ENCODE measurements at regions not wholly inside any gene's neighbourhood (a gene's known extent, or its start where the extent isn't known, plus 50 kb on each side); places are given as distances from the start of the nearest gene placed in this dataset.

DNA sequence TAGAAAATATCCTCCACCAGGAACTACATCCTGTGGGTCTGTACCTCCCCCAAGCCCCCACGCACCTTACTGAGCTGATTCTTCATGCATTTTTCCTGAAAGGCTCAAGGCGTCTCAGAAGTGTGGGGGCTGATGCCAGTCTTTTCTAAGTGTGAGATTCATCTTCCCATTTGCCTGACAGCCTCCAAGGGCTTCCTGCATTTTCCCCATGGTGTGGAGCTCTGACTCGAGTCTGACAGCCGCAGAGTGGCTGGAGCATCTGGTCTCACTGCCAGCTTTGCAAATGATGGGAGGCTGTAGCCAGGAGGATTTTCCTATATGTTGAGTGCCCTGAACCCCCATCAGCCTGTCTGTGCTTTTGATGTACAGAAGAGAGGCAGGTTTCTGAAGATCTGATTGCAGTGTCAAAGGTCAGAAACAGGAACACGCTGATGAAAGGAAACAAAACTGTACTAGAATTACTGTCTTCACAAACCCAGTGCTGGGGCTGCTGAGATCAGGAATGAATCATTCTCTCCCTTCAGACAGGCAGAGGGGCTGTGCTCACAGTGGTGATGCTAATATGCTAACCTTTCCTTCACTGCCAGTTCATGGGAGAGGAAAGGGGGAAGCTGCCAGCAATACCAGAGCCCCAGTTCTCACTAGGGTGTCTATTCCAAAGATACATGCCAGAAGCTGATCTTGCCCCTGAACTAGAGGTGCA is 201.5 kb upstream of the C1orf174 start:
- DNase-seq (no peak), ATAC-seq (no peak)
- intact Hi-C loops (cut with DNase I): no loop called here

DNA sequence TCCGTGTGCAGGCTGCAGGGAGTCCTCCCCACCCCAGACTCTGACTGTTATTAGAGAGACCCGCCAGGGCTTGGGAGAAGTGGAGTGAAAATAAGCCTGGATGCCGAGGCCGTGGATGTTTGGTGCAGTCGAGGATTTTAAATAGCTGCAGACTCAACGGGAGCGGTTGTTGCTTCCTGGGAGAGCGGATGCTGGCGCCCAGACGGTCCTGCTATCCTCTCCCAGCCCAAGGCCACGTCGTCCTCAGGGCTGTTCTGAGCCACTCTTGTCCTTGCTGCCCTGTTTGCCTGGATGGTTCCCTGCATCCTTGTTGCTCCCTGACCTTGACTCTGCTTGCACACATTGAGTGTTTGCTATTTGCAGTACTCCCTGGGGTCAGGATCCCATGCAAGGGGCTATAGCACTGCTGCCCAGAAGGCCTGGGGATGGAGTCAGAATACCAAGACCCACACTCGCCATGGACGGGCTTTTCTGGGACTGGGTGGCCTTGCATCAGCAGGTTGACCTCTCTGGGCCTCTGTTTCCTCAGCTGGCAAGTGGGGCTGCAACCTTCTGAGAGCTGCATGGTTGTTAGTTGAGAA is 205.3 kb upstream of the C1orf174 start:
- intact Hi-C loops (cut with DNase I): no loop called here
- no peak for ATAC-seq
- DNase-seq: no peak

DNA sequence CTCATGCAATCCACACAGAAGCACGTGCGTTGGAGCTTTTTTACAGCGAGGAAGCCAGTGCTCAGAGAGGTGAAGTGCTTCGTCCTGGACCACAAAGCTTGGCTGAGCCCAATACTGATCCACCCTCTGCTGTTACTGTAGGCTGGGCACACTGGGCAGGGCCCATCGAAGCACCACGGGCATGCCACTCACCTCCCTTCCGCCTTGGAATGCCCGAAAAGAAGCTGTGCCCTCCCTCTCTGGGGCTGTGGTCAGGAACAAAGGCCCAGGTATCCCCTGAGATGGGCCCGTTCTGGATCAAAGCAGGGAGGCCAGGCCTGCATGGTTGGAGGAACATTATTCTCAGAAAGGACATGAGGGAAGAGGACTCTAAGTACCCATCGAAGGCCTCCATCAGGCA is 206.7 kb upstream of the C1orf174 start:
- DNase-seq (no peak), ATAC-seq (no peak)
- intact Hi-C loops (cut with DNase I): no loop called here

DNA sequence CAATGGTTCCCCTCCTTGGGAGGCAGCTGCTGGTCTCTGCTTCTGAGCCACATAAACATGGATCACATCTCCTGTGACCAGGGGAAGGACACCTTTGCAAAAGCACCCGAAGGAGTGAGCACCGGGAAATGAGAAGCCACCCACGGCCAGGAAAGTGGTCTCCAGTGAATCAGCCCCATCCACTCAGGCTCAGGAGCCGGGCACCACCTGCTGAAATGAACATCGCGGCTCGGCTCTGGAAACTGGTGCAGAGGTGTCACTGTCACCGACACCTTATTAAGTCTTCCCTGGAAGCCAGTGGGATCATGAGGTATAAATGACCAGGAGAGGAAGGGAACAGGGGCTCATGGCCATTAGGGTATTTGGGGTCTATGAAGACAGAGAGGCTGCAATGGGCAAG is 207.2 kb upstream of the C1orf174 start:
- ATAC-seq: no peak
- no peak for DNase-seq
- intact Hi-C loops (cut with DNase I): no loop called here

DNA sequence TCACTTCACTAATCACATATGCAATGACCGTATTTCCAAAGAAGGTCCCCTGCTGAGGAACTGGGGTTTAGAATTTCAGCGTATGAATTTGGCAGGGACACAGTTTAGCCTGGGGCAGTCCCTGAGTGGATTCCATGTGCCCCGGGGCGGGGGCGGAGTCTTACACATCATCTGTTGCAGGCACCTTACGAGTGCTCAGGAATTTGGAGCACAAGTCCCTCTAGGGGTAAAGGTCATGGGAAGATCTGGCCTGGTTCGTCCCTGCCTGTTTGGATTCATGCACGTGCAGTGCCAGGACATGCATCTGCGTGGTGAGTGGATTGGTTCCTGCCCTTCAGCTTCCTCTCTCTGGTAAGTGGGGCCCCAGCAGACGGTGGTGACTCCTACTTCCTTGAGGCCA is 208.3 kb upstream of the C1orf174 start:
- DNase-seq (no peak), ATAC-seq (no peak)
- intact Hi-C loops (cut with DNase I): no loop called here

DNA sequence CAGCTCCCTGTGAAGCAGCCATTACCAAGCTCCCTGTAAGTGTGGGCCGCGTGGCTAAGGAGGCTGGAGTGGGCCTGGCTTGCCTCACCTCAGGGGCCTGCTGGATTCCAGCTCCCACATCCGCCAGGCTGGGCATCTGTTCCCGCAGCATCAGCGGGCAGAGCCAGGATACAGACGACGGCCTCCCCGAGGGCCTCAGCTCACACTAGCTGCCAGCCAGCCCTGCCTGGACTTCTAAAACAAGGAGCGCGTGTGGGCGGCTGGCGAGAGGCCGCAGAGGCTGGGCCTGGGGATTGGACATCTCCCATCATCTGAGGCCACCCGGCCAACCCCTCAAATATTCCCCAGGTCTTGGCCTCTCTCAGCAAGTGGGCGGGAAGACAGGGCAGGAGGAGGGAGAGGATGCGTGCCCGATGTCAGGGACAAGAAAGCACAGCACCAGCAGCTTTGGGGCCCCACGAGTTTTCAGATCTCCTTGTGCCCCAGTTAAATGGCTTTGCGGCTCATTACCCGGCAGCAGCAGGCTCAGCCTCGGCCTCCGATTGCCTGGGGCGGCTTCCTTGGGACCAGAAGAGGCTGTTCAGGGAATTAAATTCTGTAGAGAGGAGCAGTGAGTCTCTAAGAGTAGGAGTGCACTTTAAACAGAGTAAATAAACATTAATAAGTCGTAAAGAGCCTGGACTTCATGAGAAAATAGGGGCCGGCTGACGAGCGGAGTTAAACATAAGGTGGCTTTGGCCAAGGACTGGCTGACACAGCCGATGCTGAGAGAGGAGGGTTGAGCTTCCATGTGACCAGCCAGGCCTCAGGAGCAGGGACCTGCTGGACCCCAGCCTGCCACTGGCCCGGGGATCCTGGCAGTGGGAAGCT is 208.9 kb upstream of the C1orf174 start:
- intact Hi-C loops (cut with DNase I): no loop called here
- DNase-seq (peak; percentile 30), ATAC-seq (peak; percentile 63 to 78)

DNA sequence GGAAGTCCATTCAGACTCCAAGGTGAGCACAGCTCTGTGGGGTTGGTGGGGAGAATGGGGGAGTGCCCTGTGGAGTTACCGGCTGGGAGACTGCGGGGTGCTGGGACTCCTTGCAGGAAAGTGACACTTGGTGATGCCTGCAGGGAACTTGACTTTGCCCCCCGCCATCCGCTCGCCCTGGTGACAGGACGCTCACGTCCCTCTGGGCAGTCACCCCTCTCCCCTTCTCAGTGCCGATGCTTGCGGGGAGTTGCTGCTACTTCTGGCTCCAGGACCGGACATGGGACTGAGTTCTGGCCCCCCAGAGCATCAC is 209.5 kb upstream of the C1orf174 start:
- intact Hi-C loops (cut with DNase I): no loop called here
- ATAC-seq: no peak
- no peak for DNase-seq

DNA sequence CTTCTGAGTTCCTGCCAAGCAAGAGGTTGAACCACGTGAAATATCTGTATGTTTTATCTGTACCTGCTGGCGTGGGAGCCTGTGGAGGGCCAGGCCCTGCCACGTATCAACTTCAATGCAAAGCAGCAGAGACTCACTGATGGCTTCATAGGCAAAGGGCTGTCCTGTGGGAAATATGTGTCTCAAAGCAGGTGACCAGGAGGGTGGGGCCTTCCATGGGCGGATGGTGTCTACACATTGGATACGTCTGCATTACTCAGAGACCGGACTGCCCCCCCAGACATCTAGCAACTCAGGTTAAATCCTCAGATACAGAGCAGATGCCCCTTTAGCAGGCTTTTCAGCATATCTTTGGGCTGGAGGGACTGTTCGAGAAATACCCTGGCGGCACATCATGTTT is 210.8 kb upstream of the C1orf174 start:
- intact Hi-C loops (cut with DNase I): no loop called here
- no peak for ATAC-seq
- no peak for DNase-seq

DNA sequence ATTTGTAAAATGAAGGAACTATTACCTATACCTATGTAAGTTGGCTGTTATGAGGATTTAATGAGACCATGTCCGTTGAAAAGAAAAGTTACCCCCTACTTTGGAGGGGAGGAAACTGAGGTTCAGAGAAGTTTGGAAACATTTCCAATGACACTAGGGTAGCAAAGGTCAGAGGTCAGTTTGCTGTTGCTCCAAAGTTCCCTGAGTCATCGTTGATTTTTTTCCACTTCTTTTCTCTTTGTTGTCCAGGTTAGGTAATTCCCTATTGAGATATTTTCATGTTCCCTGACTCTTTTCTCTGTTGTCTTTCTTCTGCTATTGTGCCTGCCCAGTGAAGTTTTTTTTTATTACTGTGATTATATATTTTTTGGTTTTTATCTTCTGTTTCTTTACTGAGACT is 213.8 kb upstream of the C1orf174 start:
- intact Hi-C loops (cut with DNase I): no loop called here
- no peak for DNase-seq

DNA sequence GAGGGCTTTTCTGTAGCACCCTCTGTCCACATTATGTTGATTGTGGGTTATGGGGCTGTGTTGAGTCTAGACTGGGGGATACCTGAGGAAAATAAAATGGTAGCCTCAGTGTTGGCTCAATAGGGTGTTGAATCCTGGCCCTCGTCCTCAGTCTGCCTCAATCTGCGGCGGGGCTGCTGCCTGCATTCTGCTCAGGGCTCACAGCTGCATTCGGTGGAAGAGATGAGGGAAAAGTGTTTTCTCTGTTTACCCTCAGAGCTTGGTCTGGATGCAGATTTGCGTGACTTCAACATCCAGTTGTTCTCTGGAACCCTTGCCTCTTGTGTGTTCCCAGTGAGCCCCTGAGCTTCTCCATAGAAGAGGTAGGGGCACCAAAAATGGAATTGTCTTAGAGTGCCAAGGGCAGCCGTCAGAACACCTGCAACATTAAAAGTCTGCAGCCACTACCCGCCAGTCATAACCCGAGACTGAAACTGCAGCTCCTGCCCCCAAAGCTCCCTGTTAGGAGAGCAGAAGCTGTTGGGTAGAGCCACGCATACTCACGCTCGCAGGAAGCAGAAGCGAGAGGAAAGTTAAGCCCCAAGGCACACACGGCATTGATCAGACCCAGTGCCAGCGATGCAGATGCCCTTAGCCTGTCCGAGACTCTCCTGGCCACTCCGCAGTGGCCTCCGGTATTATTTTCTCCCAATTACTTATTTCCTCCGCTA is 215.3 kb upstream of the C1orf174 start:
- intact Hi-C loops (cut with DNase I): no loop called here
- DNase-seq (no peak), ATAC-seq (no peak)

More for the DNA sequence above, 213.8 kb upstream of the C1orf174 start:
- no peak for ATAC-seq

DNA sequence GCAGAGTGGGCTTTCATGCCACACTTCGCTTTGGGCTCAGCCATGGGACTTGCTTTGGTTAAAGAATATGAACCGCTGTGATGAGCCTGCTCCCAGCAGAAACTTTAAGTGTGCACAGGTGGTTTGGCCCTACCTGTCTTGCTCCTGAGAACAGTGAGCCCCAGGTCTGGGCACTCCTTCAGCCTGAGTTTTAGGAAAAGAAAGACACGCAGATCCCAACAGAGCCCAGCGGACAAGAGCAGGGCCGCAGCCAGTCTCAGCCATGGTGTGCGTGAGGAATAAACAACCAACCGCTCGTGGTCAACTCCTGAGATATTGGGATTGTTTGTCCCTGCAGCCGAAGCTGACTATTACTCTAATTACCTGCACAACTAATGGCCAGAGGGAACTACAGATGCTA is 217.1 kb upstream of the C1orf174 start:
- DNase-seq (no peak), ATAC-seq (no peak)
- intact Hi-C loops (cut with DNase I): no loop called here

DNA sequence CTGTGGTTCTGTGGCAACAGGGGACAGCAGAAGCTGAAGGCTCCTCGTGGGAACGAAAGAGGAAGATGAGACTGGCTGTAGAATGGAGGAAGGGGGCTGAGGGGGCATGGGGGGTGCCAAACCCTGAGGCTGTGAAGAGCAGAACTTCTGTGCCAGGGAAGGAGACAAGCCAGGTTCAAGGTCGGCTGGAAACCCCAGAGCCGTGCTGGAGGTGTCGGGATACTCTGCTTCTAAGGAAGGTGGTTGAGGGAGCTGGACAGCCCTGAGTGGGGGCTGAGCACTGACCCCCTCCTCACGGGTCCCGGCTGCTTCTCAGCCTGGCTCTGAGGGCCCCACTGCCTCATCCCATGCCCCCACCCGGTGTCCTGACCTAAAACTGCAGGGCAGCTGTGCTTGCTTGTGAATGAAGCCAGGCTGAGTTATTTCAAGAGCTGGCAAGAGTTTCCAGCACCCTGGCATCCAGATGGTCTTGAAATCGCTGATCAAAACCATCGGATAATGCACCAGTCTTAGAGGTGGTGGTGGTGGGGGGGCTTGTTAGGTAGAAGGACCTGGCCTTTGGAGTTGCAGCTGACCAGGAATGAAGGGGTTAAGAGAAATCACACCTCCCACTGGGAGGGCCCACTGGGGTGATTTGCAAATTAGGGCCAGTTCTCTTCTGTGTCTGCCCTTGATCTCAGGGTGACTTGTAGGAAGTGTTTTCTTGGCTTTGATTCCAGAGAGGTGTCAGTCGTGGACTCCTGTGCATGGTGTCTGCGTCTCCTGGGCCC is 218.9 kb upstream of the C1orf174 start:
- intact Hi-C loops (cut with DNase I): no loop called here
- DNase-seq: no peak
- ATAC-seq: peak in 1 of 2 donors; percentile 27

DNA sequence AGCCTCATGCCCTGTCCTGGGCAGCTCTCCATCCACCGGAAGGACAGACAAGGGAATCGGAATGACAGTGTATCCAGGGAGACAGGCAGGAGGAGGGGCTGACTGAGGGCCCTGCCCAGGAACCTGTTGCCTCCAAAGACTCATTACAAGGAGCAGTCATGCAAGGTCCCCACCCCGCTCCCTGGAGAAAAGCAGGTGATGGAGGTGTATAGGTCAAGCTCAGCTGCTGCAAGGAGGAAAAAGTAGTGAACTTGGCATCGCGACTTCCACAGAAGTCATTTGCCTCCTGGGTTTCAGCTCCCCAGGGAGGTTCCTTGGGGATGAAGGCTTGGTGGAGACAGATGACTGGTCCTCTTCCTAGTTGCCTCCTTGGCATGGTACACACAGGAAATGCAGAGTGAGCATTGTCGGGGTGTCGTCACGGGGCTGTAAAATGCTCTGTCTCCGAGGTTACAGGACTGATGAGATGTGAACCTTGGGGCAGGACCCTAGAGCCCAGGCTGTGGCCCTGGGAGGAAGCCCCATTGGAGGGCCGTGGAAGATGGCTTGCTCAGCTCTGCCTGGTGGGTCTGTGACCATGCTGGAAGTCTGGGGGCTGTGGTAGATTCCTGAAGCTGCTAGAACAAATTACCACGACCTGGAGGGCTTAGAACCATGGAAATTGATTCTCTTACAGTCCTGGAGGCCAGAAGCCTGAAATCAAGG is 219.6 kb upstream of the C1orf174 start:
- DNase-seq (no peak), ATAC-seq (no peak)
- intact Hi-C loops (cut with DNase I): no loop called here

DNA sequence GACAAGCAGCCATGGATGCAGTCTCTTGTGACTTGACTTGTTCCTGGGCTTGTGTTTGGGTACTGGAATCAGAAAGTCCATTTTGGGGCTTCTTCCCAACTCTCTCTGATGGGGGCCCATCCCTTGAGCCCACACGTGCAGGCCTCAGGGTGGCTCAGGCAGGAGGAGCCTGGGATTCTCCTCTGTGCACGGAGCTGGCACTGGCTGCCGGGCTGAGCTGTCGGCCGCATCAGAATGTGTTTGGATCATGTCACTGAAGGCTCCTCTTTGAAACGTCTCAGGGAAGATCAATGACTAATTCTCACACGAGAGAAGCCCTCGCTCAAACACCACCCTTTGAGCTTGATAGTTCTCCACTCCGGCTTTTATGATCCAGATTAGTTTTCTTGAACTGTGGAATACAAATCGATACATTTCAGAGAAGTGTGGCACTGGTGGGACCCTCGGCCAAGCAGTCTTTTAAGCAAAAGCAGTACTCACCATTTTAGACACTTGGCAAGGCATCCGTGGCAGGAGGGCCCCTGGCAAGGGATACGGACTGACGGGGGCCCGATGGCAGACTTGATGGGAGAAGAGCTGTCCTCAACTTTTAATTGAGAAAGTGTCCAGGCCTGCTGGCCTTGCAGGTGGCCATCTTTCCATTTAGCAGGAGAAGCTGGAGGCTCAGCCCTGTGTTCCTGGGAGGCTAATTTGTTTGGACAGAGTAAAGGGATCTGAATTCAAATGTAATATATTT is 220.7 kb upstream of the C1orf174 start:
- ATAC-seq (no peak), DNase-seq (no peak)
- intact Hi-C loops (cut with DNase I): no loop called here

DNA sequence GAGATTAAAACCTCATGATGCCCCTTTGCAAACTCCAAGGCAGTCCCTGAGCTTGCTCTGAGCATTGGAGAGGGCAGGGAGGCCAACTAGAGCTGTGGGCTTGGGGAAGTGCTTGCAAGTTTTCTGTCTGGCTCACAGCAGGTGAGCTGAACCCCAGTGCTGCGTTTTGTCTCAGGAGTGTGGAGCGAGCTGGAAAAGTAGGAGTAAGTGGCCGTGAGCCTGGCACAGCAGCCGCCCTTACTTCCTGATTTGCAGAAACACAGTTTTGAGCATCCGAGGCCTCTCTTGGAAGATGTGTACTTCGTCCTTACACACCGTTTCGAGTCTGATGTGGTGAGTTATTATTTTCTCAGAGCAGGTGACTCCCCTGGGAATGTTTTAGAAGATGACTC is 221.2 kb upstream of the C1orf174 start:
- ATAC-seq (no peak), DNase-seq (no peak)
- intact Hi-C loops (cut with DNase I): no loop called here

DNA sequence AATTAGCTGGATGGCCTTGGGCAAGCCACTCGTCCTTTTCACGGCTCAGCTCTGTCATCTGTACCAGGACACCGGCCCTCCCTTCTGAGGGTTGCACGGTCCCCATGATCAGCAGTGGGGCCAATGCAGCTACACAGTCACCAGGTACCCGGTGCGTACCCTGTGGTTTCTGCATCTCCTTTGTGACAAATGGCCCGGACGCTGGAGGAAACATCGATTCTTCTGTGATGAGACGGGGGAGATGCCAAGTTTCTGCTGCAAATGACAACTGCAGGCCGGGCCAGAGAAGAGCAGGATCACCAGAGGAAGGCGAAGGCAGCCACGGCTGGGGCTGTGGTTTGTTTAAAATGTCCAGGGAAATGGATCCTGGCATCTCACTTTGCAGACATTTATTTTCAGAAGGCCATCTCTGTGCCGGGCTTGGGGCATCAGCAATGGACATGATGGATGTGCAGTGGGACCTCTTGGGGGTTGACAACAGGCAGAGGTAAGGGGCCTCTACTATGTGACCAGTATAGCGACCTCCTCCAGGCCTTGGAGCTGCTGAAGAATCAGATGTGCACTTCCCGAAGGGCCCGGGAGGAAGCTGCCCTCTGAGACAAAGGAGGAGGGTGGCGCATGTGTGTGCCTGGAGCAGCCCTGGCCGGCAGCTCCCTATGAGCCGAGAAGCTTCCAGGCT is 221.9 kb upstream of the C1orf174 start:
- ATAC-seq: no peak
- intact Hi-C loops (cut with DNase I): no loop called here
- no peak for DNase-seq

DNA sequence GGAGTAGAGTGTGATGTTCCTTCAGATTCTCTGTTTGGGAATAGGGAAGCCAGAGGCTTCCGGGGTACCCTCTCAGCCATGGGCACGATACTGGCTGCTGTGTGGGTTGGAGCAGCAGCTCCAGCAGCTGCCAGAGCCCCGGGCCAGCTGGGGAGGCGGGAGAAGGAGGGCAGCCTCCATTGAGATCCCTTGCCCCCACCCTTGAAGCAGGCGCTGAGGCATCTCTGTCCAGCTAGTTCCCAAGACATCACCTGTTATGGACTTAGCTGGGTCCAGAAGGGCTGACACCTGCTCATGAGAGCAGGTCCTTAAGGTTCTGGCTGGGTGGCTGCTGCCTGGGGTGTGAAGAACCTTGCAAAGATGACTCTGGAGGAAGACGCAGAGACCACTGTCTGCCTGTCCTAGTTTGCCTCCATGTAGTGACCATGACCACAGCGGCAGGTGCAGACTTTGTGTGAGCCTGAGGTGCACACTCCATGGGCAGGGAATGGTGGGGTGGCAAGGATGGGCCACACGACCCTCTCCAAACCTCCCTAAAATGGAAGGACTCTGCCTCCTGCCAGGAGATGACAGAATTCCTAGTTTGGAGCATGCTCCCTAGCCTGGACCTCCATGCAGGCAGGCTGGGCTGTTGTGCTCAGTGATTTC is 222.6 kb upstream of the C1orf174 start:
- ATAC-seq: no peak
- no peak for DNase-seq
- intact Hi-C loops (cut with DNase I): no loop called here

All from left cardiac atrium (tissue), 4 donors.